AG09319 (cell line): ENCODE measurements at regions not wholly inside any gene's neighbourhood (a gene's known extent, or its start where the extent isn't known, plus 50 kb on each side); places are given as distances from the start of the nearest gene placed in this dataset.

Source experiments
- DNase-seq: peaks from one replicate; pipeline ENCODE4 v3.0.0-alpha.2; 2010; ENCODE audit warnings: low read depth; ENCODE audit errors: extremely low read depth
- CTCF ChIP-seq: IDR thresholded peaks from 2 replicates; pipeline ENCODE4 v1.5.1; 2011; ENCODE audit warnings: low read depth, mild to moderate bottlenecking, inconsistent platforms, low read length, moderate library complexity

GRCh38 chr2:118202707-118203303, 114.5 kb downstream of the INSIG2 start:
- TF ChIP-seq CTCF: peak; percentile 89
- no peak for DNase-seq

DNA sequence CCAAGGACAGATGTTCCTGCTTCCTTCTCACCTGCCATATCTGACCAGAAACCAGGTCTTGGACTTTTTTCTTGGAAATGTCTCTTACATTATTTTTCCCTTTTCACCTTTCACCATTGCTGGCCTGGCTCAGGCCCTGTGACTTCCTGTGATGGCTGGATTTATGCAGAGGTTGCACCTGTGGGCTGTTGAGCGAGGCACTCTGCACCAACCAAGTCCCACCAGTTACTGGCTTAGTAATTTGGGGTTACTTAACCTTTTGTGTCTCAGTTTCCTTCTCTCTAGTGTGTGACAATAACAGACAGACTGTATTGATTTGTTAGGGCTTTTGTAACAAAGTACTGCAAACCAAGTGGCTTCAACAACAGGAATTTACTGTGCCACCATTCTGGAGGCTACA, 110.0 kb downstream of the INSIG2 start:
- no peak for DNase-seq
- no peak for TF ChIP-seq CTCF

- DNase-seq: no peak
- no peak for TF ChIP-seq CTCF
These were observed 108.9 kb downstream of the INSIG2 start for GRCh38 chr2:118197011-118197675.

GRCh38 chr2:118190474-118190873, 102.2 kb downstream of the INSIG2 start:
- DNase-seq: no peak
- TF ChIP-seq CTCF: no peak

DNA sequence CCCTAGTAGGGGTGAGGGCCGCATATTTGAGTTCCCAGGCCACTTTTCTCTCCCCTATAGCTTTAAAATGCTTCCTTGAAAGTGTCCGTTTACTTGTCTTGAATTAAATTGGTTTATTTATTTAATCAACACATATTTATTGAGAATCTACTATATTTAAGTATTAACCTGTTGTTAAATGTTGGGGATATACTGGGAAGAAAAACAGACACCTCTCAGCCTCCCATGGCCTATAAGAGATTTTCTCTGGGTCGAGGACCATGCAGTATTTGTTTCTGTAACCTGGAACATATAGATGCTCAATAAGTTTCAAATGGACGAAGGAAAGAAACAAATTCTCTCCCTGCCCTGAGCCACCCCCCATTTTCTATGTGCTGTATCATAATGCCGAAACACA, 98.6 kb downstream of the INSIG2 start:
- DNase-seq: no peak
- no peak for TF ChIP-seq CTCF

DNA sequence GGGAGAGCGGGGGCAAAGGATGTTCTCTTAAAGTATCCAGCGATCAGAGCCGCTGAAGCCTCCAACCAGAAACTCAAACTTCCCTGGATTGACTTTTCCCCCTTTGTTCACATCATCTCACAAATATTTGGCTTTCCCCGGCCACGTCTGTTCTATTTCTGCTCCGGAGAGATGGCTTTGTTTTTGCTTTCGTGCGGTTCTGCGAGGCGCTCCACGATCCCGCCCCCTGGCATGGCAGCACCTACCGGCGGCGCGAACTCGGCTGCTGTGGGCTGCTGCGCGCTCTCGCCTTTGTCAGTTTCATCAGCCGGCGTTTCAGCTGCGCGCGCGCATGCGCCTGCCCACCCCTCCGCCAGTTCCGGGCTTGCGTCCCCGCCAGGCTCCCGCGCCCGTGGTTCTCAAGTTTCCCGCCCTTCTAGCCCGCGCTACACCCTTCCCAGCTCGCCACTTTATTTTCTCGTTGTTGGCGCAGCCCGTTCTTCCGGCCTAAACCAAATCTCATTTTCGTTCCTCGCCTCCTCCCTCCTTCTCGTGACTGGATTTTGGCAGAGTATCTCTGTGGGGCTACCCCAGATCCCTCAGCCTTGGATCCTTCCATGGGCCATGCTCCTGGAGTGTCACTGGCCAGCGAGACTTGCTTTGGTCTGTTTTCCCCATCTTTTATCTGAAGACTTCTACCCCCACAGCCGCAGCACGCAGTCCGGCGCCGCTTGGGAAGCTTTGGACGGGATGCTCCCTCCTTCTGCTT, 98.0 kb downstream of the INSIG2 start:
- DNase-seq: peak; percentile 68
- TF ChIP-seq CTCF: peak; percentile 12
